ENCODE measurements at regions not wholly inside any gene's neighbourhood (a gene's known extent, or its start where the extent isn't known, plus 50 kb on each side); places are given as distances from the start of the nearest gene placed in this dataset.

- TF ChIP-seq ZNF121 (CRISPR knock-in tag; IDR thresholded peaks at IDR 0.05) = no peak
- TF ChIP-seq E2F1 (CRISPR knock-in tag; IDR thresholded peaks at IDR 0.05) = no peak
- TF ChIP-seq EMX1 (CRISPR knock-in tag; IDR thresholded peaks at IDR 0.05) = no peak
- no peak for TF ChIP-seq FOXP1 (CRISPR knock-in tag; IDR thresholded peaks at IDR 0.05; ENCODE audit: borderline replicate concordance)
- no peak for TF ChIP-seq NFYB (CRISPR knock-in tag; conservative IDR thresholded peaks at IDR 0.05; ENCODE audit: low read depth)
- TF ChIP-seq, protein P1, sequence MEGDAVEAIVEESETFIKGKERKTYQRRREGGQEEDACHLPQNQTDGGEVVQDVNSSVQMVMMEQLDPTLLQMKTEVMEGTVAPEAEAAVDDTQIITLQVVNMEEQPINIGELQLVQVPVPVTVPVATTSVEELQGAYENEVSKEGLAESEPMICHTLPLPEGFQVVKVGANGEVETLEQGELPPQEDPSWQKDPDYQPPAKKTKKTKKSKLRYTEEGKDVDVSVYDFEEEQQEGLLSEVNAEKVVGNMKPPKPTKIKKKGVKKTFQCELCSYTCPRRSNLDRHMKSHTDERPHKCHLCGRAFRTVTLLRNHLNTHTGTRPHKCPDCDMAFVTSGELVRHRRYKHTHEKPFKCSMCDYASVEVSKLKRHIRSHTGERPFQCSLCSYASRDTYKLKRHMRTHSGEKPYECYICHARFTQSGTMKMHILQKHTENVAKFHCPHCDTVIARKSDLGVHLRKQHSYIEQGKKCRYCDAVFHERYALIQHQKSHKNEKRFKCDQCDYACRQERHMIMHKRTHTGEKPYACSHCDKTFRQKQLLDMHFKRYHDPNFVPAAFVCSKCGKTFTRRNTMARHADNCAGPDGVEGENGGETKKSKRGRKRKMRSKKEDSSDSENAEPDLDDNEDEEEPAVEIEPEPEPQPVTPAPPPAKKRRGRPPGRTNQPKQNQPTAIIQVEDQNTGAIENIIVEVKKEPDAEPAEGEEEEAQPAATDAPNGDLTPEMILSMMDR (IDR thresholded peaks at IDR 0.05) = no peak
These were observed 171.7 kb upstream of the CCN2 start for GRCh38 chr6:132122871-132123270.
